Ramos (cell line): ENCODE measurements at regions not wholly inside any gene's neighbourhood (a gene's known extent, or its start where the extent isn't known, plus 50 kb on each side); places are given as distances from the start of the nearest gene placed in this dataset.

Experiments
- in situ Hi-C: fragments of 300-500 bp; cut with MboI; formaldehyde crosslinking; loops from one replicate; pipeline ENCODE4 v1.14.3; 2022; ENCODE audit warnings: low sequenced_read_pairs; ENCODE audit not compliant: unreplicated experiment

- in situ Hi-C loops, result no loop called here
Measured at GRCh38 chr16:86051368-86052114, 152.6 kb downstream of the IRF8 start.

- in situ Hi-C loops, result no loop called here
Measured at GRCh38 chr16:86052115-86052670, 153.2 kb downstream of the IRF8 start.

- in situ Hi-C loops, result no loop called here
Measured at GRCh38 chr16:86052926-86053325, 154.0 kb downstream of the IRF8 start.

GRCh38 chr16:86059253-86060171, 160.6 kb downstream of the IRF8 start:
- in situ Hi-C loops, result no loop called here

- in situ Hi-C loops, result no loop called here
Measured at GRCh38 chr16:86060381-86061317, 161.7 kb downstream of the IRF8 start.

GRCh38 chr16:86061318-86061695, 162.3 kb downstream of the IRF8 start:
- in situ Hi-C loops, result no loop called here

GRCh38 chr16:86061721-86062120, 162.8 kb downstream of the IRF8 start:
- in situ Hi-C loops, result no loop called here

GRCh38 chr16:86062271-86062965, 163.5 kb downstream of the IRF8 start:
- in situ Hi-C loops, result no loop called here

DNA sequence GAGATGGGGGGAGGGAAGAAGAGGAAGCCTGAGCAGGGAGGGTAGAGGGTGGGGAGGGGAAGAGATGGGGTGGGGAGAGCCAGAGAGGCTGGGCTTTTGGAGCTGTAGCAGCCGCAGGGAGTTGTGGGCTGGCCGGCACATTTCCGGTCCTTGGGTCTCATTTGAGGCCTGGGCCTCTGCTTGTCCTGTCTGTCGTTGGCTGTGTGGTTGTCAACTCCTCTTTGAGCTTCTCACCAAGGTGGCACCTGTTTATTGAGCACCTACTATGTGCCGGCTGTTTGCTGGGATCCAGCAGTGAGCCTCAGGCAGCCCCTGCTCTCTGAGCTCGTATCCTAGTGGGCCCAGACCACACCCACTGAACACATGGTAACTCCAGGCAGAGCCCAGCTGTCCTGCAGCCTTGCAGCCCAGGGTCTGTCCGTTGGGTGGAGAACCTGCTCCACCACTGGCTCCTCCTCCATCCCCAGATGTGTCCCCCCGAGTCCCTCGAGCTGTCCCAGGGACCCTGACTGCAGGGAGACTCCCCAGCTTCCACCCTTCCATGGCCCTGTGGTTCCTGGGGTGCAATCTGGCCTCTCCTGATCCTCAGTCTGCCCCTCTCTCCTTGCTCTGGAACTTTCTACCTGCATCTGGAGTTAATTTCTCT, 164.9 kb downstream of the IRF8 start:
- in situ Hi-C loops, result no loop called here

GRCh38 chr16:86064431-86065250, 165.7 kb downstream of the IRF8 start:
- in situ Hi-C loops, result no loop called here

DNA sequence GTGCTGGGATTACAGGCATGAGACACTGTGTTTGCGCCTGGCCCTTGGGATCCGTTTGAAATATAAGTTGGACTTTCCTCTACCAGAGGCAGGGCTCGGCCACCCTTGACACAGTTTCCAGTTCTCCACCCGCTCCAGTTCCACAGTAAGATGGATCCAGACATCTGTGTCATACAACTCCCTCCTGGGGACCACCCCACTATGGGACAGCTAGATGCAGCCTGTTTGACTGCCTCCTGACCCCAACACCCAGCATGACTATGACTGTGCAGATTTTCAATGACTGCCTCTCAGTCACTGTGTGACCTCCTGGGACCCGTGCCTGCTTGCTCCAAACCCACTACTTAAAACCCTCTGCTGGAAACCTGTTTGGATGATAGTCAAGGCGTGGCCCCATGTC, 166.7 kb downstream of the IRF8 start:
- in situ Hi-C loops, result no loop called here

- in situ Hi-C loops, result no loop called here
Measured at GRCh38 chr16:86066811-86067210, 167.8 kb downstream of the IRF8 start.

DNA sequence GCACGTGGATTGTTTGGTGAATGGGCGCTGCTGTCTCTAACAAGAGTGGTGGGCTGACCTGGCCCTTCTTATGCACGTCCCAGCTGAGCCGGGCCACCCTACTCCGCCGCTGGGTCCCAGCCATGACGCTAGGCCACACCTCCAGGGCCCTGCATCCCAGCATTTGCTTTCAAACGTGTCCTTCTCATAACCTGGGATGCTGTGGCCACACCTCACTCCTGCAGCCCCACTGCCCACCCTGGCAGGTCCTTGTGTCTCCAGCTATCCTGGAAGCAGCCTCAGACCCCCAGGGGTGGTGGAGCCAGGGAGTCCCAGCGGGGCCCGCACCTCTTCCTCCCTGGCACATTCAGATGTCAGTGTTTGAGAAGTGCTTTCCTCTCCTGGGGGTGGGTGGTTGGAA, 168.6 kb downstream of the IRF8 start:
- in situ Hi-C loops, result no loop called here

DNA sequence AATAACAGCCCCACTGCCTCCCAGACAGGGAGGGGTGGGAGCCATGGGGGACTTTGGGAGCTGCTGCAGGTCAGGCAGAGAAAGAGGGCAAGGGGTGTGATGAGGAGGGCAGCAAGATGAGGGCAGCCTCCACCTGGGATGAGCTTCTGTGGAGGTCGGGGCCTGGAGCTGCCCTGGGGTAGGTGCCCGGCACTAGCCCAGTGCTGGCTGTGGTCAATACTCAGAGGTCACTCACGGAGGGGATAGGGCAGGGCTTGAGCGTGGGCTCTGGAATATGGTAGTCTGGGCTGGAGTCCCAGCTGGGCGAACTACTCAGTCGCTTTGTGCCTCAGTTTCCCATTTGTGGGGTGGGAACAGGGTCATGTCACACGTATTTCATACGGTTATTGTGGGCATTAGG, 169.0 kb downstream of the IRF8 start:
- in situ Hi-C loops, result no loop called here

GRCh38 chr16:86068722-86069121, 169.8 kb downstream of the IRF8 start:
- in situ Hi-C loops, result no loop called here

- in situ Hi-C loops, result loop anchor here (10.0 kb wide), 1 partner anchor 445 kb away; the partner anchor contains the start of gene FOXF1
Measured at GRCh38 chr16:86069736-86070298, 170.9 kb downstream of the IRF8 start.

- in situ Hi-C loops, result loop anchor here (10.0 kb wide), 1 partner anchor 444 kb away; the partner anchor contains the start of gene FOXF1
Measured at GRCh38 chr16:86070484-86070883, 171.5 kb downstream of the IRF8 start.

DNA sequence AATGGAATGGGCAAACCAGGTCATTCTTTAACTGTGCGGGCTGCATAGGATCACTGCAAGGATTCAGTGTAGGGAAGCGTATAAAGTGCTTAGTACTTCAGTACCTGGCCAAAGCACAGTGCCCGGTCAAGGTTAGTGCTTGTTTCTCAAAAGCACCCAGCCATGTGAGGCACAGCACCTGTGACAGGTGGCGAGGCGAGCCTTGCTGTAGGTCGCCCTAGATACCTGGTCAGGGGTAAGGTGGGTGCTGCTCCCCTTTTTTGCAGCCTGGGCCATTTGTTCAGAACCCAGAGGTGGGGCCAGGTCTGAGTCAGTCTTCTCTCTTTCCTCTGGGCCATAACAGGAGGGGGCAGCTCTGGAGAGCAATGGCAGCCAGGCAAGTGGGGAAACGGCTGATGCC, 172.0 kb downstream of the IRF8 start:
- in situ Hi-C loops, result loop anchor here (10.0 kb wide), 1 partner anchor 444 kb away; the partner anchor contains the start of gene FOXF1
